Effector CD8-positive, alpha-beta T cell (primary cell): ENCODE measurements at regions not wholly inside any gene's neighbourhood (a gene's known extent, or its start where the extent isn't known, plus 50 kb on each side); places are given as distances from the start of the nearest gene placed in this dataset.
"Not testable (repeated sequence)": the region's sequence is repeated elsewhere in the genome, so short reads cannot be mapped to it uniquely, and the experiment has no call there.

Experiments used
- DNase-seq: peaks from one replicate; lab custom pipeline; 2025; lab: John Stamatoyannopoulos, UW

- DNase-seq: not testable (repeated sequence)
Observed at GRCh38 chr6:27585316-27585715, 112.4 kb upstream of the ZNF184 start.

- no peak for DNase-seq
Observed at GRCh38 chr6:27584326-27584725, 111.4 kb upstream of the ZNF184 start.

DNA sequence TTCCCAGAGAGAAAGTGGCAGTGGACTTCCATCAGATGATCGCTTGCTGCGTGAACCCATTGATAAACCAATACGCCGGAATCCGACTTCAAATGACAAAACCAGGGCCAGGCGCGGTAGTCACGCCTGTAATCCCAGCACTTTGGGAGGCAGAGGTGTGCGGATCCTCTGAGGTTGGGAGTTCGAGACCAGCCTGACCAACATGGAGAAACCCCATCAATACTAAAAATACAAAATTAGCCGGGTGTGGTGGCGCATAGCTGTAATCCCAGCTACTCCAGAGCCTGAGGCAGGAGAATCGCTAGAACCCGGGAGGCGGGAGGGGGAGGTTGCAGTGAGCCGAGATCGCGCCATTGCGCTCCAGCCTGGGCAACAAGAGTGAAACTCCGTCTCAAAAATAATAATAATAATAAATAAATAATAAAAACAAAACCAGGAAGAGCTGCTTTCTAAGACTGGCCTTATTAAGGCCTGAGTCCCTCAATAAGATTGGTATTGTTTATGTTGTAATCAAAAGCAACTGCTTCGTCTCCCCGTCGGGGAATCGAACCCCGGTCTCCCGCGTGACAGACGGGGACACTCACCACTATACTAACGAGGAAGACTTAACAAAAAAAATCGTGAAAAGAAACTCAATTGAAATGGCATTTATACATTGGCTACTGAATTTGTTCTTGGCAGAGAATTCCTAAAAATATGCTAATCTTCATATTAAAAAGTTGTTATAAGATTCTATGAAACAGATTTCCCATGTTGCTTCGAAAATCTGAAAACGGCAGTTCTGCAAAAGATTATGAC is 110.2 kb upstream of the ZNF184 start:
- no peak for DNase-seq

GRCh38 chr6:27579973-27580372 is 107.1 kb upstream of the ZNF184 start:
- DNase-seq: no peak

GRCh38 chr6:27577922-27578321 is 105.0 kb upstream of the ZNF184 start:
- DNase-seq: no peak

DNA sequence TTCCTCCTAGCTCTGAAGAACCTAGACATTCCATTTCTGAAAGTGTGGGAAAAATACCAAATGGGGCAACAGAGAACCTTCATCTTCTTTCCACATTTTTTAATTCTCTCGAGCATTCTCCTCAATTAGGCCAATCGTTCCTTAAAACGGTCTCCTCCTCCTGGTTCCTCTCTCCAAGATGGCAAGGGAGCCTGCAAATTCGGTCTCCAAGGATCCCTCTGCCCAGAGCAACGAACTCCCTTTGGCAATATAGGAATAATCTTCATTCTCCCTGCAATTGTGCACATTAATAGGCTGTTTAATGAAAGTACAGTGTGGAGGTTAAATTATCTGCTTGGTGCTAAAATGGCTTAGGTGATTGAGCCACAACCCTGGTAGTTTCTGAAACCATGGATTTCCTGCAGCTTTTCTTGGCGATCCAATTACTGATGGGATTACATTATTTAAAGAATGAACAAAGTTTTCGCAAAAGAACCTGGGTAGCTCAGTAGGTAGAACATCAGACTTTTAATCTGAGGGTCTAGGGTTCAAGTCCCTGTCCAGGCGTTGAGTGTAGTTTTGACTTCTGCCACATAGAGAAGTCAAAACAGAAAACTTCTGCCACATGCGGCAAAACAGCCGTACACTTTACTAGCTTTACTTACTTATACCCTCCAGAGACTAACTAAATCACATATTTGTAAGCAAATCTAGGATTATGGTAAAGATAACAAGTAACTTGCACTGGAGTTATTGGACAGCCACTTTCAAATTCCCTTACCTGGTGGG is 102.9 kb upstream of the ZNF184 start:
- no peak for DNase-seq

DNA sequence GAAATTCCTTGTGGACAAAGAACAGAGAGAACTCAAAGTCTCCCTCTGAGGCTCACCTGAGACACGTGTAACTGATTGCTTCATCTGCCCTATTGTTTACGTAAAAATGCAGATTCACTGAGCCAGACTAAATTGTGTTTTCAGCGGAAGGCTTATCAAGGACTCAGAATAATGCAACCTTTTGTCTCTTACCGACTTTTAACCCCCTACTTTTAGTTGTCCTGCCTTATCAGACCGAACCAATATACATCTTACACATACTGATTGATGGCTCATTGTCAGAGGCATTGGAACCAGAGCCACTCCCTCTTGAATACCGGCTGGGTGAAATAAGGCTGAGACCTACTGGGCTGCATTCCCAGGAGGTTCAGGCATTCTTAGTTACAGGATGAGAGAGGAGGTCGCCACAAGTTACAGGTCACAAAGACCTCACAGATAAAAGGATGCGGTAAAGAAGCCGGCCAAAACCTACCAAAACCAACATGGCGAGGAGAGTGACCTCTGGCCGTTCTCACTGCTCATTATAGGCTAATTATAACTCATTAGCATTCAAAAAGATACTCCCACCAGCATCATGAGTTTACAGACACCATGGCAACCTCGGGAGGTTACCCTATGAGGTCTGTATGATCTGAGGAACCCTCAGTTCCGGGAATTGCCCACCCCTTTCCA is 95.5 kb upstream of the ZNF184 start:
- DNase-seq: no peak

- no peak for DNase-seq
Observed at GRCh38 chr6:27565839-27566779, 93.2 kb upstream of the ZNF184 start.

DNA sequence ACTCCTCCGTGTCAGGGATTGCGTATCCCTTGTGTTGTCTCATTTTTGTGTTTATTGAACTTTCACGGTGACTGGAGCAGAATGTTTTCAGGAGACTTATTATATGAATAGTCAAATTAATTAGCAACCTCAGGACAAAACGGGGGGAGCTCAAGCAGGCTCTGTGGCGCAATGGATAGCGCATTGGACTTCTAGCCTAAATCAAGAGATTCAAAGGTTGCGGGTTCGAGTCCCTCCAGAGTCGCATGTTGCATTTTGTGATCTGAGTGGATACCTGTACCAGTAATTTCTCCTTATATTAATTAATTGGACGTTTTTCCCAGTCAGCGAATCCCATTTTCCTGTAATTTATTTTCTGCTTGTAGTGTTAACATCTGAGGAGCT is 89.1 kb upstream of the ZNF184 start:
- no peak for DNase-seq

DNA sequence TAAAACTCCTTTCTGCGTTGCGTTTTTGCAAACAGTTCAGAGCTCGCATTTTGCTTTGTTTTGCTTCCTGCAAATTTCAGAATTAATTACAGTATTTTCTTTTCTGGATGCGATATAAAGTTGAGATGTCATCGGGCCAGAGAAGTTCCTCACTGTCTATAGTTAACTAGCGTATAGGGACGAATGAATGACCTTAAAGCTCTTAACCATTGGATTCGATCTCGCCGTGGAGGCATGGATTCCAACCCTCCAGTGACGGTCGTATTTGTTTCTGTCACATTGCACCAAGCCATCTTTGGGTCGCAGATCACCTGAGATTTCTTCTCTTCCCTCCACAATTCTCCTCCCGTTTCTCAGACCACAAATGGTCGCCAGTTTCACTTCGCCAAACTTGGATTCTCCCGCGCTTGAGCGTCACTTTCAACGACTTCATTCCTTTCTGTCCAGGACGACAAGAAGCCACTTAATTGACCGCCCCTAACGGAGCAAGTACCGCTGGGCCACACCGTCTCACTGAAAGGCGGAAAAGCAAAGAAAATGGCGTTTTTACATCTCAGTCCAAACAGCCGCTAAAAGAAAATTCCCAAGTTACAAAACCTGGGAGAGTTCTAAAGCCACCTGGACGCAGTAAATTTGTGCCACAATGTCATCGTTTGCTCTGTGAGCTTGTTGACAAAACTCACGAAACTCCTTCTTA is 85.3 kb upstream of the ZNF184 start:
- DNase-seq: no peak

- no peak for DNase-seq
Observed at GRCh38 chr6:27556406-27556805, 83.5 kb upstream of the ZNF184 start.

GRCh38 chr6:27553123-27553904 is 80.4 kb upstream of the ZNF184 start:
- DNase-seq: no peak

GRCh38 chr6:27551607-27552006 is 78.7 kb upstream of the ZNF184 start:
- no peak for DNase-seq

DNA sequence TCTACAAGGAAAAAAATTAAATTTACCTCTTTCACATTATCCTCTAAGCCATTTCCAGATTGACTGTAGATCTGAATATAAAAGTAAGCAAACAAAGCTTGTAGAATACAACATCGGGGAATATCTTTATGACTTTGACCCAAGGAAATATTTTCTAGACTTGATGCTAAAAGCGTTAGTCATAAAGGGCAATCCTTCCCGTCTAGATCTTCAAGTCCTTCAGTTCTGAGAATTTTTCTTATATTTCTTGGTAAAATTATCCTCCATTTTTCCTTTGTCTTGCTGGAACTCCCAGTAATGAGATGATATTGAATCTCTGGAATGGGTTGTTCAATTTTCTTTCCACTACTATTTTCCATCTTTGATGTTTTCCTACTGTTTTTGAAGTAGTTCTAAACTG is 77.8 kb upstream of the ZNF184 start:
- DNase-seq: no peak

DNA sequence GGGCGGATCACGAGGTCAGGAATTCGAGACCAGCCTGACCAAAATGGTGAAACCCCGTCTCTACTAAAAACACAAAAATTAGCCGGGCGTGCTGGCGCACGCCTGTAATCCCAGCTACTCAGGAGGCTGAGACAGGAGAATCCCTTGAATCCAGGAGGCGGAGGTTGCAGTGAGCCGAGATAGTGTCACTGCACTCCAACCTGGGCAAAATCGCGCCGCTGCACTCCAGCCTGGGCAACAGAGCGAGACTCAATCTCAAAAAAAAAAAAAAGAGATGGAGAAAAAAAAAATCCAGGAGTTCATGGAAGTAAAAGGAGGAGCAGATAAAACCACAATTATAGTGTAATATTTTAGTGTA is 76.3 kb upstream of the ZNF184 start:
- DNase-seq: not testable (repeated sequence)

DNA sequence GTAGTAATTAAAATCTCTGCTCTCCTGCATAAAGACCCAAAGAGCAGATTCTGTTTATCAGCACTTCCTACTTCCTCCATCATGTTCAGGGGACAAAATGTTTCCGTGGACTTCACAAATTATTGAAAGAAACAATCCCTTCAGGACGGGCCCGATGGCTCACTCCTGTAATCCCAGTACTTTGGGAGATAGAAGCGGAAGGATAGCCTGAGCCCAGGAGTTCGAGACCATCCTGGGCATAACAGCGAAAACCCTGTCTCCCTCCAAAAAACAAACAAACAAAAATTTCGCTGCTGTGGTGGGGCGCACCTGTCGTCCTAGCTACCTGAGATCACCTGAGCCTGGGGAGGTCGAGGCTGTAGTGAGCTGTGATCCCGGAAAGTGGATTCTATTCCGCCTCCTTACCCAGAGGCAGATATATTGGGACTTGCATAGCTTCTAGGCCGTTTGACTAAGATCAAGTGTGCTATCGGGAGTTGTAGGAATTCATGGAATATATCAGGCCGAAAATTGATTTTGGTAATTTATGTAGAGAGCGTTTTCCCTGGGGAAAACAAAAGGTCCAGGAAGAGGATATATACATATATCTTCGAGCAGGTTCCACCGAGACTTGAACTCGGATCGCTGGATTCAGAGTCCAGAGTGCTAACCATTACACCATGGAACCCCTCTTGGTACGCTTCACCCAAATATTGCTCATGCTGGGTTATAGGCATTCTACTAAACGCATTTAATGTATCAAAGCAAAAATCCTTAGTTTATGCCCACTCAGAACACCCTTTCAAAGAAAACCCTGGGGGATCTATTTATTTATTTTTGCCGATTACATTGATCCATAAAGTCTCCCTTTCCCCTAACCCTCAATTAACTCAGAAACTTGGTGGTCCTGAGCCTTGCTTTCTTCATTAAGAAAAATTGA is 74.5 kb upstream of the ZNF184 start:
- DNase-seq: no peak

- DNase-seq: no peak
Observed at GRCh38 chr6:27546522-27546921, 73.6 kb upstream of the ZNF184 start.

DNA sequence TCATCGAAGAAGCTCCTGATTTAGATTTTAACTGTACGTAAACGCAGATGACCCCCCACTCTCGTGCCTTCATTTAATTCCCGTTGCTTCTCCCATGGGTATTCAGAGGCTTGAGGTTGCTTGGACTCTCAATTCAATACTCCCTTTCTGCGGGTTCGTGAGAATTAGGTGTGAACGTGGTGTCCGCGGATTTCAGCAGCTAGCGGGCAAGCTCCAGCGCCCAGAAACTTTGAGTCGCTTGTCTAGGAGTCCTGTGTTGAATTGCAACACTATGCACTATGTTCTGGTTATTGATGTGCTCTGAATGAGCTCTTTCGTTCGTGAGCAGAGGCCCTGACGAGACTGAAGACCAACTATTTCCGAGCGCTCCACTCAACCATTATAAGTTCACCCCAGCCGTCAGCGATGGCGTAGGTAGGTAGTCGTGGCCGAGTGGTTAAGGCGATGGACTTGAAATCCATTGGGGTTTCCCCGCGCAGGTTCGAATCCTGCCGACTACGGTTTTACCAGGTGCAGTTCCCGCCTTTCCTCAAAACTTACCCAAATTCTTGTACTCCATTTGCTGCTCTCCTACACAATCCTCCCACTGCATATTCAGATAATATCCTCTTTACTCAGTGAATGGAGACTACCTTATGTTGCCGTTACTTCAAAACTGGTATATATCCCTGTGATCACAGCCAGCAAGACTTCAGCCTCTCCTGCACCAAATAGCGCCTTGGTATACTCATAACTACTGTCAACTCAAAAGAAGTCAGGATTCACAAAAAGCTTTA is 72.6 kb upstream of the ZNF184 start:
- no peak for DNase-seq
